ENCODE measurements at regions not wholly inside any gene's neighbourhood (a gene's known extent, or its start where the extent isn't known, plus 50 kb on each side); places are given as distances from the start of the nearest gene placed in this dataset.

DNA sequence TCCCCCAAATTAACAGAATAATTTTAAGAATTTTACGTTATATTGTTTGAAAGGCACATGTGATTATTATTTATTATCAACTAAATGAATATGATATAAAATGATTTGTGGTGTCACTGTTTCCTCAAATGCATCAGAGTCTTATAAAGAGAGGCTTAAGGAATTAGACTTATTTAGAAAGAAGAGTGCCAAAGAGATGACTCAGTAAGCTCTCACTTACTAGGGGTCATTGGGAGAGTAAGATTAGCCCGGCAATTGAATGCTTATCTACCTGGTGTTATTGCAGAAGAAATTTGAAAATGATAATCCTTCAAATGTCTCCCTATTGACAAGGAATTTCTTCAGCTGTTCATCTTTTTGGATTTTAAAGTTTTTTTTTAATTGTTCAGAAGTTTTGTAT is 408.7 kb downstream of the OXSM start:
- TF ChIP-seq, protein P1, sequence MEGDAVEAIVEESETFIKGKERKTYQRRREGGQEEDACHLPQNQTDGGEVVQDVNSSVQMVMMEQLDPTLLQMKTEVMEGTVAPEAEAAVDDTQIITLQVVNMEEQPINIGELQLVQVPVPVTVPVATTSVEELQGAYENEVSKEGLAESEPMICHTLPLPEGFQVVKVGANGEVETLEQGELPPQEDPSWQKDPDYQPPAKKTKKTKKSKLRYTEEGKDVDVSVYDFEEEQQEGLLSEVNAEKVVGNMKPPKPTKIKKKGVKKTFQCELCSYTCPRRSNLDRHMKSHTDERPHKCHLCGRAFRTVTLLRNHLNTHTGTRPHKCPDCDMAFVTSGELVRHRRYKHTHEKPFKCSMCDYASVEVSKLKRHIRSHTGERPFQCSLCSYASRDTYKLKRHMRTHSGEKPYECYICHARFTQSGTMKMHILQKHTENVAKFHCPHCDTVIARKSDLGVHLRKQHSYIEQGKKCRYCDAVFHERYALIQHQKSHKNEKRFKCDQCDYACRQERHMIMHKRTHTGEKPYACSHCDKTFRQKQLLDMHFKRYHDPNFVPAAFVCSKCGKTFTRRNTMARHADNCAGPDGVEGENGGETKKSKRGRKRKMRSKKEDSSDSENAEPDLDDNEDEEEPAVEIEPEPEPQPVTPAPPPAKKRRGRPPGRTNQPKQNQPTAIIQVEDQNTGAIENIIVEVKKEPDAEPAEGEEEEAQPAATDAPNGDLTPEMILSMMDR (IDR thresholded peaks at IDR 0.05): no peak
- Mint-ChIP-seq H3K27me3 (no peaks in the 10 kb centered on the region), H3K4me3 (no peak overlapping the region), H3K4me1 (ENCODE audit: low read depth) (no peaks in the 10 kb centered on the region), H3K36me3 (ENCODE audit: low read depth) (no peaks in the 10 kb centered on the region), H3K27ac (no peak overlapping the region), H3K9me3 (no peaks in the 10 kb centered on the region)
- intact Hi-C loops (cut with micrococcal nuclease): no loop called here
- DNase-seq (no peak), ATAC-seq (no peak)
- CTCF ChIA-PET: interaction anchor here (1.3 kb wide), 1 partner anchor 12 kb away, joined by 3 read pairs; no protein-coding TSS in a partner anchor
- POLR2A ChIA-PET: interaction anchor here (0.7 kb wide), 1 partner anchor 11 kb away, joined by 3 read pairs; no protein-coding TSS in a partner anchor

DNA sequence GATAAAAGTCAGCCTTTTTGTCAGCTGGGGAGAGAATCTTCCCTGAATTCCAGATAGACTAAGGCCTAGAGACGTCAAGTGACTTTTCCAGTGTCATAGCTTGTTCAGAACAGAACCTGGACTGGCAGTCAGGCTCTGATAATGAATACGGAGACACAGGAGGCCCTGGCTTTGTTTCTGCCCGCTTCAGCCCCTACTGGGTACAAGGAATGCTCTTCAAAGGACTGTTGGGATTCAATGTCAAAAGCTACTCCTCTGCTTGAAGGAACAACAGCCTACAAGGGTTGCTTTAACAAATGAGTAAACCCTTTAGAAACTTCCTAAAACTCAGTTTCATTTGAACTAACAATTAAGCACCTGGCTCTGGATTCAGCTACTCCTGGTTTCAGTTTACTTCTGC is 412.3 kb downstream of the OXSM start:
- H3K27me3 Mint-ChIP-seq: no peaks in the 10 kb centered on the region
- CTCF ChIA-PET: no interaction called here
- intact Hi-C loops (cut with micrococcal nuclease): no loop called here
- POLR2A ChIA-PET: no interaction called here
- no peak for DNase-seq
- H3K4me3 Mint-ChIP-seq: no peak overlapping the region
- no peaks in the 10 kb centered on the region for H3K36me3 Mint-ChIP-seq (ENCODE audit: low read depth)
- TF ChIP-seq, protein P1 (IDR thresholded peaks at IDR 0.05): no peak
- H3K9me3 Mint-ChIP-seq: no peaks in the 10 kb centered on the region
- no peaks in the 10 kb centered on the region for H3K4me1 Mint-ChIP-seq (ENCODE audit: low read depth)
- H3K27ac Mint-ChIP-seq: no peak overlapping the region
- no peak for ATAC-seq

DNA sequence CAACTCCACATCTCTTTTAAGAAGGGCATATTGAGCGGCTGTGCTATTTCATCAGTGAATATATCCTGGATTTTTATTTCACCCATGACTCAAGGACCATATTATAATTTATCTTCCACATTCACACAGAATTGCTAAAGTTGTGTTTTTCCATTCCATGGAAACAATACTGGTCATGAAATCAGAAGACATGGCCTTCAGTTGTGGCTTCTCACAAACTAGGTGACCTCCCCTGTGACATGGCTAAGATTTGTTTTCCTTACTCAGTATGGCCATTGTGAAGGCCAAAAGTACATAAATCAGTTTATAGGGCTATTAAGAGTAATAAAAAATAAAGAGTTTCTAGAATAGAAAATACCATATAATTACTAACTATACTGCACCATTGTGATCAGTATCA is 415.6 kb downstream of the OXSM start:
- POLR2A ChIA-PET: no interaction called here
- no peaks in the 10 kb centered on the region for H3K9me3 Mint-ChIP-seq
- no peak overlapping the region for H3K4me3 Mint-ChIP-seq
- no peaks in the 10 kb centered on the region for H3K27me3 Mint-ChIP-seq
- CTCF ChIA-PET: no interaction called here
- H3K4me1 Mint-ChIP-seq (ENCODE audit: low read depth): no peaks in the 10 kb centered on the region
- intact Hi-C loops (cut with micrococcal nuclease): no loop called here
- H3K36me3 Mint-ChIP-seq (ENCODE audit: low read depth): no peaks in the 10 kb centered on the region
- TF ChIP-seq, protein P1 (IDR thresholded peaks at IDR 0.05): no peak
- ATAC-seq: no peak
- DNase-seq: no peak
- H3K27ac Mint-ChIP-seq: no peak overlapping the region

DNA sequence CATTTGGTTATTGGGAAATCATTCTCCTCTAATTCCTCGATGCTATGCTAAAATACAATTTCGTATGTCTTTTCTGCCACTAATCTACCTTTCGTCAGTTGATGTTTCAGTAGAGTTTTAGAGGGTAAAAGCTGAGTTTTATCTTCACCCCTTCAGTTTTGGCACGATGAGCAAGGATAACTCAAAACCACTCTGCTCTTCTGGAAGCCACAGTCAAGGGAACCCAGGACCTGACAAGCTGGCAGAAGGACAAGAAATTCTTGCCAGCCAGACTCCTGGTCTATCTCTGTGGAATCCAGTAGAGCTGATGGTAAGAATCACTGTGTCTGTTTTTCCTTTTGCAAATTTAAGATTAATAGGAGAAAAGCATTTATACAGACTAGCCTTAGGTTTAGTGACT is 414.4 kb upstream of the LRRC3B start:
- ATAC-seq: no peak
- H3K36me3 Mint-ChIP-seq (ENCODE audit: low read depth): no peaks in the 10 kb centered on the region
- peaks cover 4% of the 10 kb centered on the region for H3K9me3 Mint-ChIP-seq
- CTCF ChIA-PET: no interaction called here
- H3K27ac Mint-ChIP-seq: no peak overlapping the region
- no peaks in the 10 kb centered on the region for H3K27me3 Mint-ChIP-seq
- no peaks in the 10 kb centered on the region for H3K4me1 Mint-ChIP-seq (ENCODE audit: low read depth)
- intact Hi-C loops (cut with micrococcal nuclease): no loop called here
- TF ChIP-seq, protein P1 (IDR thresholded peaks at IDR 0.05): no peak
- no peak overlapping the region for H3K4me3 Mint-ChIP-seq
- DNase-seq: no peak
- POLR2A ChIA-PET: no interaction called here

DNA sequence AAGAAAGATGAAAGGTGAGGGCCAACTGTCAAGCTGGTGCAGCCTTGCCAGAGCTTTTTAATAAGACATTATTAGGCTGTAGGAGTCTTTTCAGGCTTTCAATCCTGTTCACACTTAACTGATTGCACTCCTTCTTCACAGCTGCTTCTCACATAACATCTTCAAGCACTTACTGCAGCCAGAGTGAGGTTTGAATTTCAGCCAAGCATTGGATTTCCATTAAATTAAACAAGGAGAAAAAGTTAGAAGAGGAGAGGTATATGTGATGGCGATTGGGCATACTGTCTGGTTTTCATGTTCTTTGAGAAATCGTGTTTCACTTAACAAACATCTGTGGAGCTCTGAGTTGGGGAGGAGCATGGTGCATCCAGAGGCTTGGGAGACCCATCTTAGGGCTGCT is 392.8 kb upstream of the LRRC3B start:
- H3K4me3 Mint-ChIP-seq: no peak overlapping the region
- DNase-seq (no peak), ATAC-seq (no peak)
- no peaks in the 10 kb centered on the region for H3K27me3 Mint-ChIP-seq
- no peaks in the 10 kb centered on the region for H3K4me1 Mint-ChIP-seq (ENCODE audit: low read depth)
- CTCF ChIA-PET: interaction anchor here (0.7 kb wide), 1 partner anchor 811 kb away, joined by 3 read pairs; no protein-coding TSS in a partner anchor
- no peaks in the 10 kb centered on the region for H3K9me3 Mint-ChIP-seq
- TF ChIP-seq, protein P1 (IDR thresholded peaks at IDR 0.05): no peak
- POLR2A ChIA-PET: interaction anchor here (0.9 kb wide), 1 partner anchor 52 kb away, joined by 3 read pairs; no protein-coding TSS in a partner anchor
- no peaks in the 10 kb centered on the region for H3K36me3 Mint-ChIP-seq (ENCODE audit: low read depth)
- no peak overlapping the region for H3K27ac Mint-ChIP-seq
- intact Hi-C loops (cut with micrococcal nuclease): no loop called here

Measured in activated CD8-positive, alpha-beta T cell treated with anti-CD3 and anti-CD28 coated beads for 36 hours (primary cell).